MM.1S (cell line): ENCODE measurements at regions not wholly inside any gene's neighbourhood (a gene's known extent, or its start where the extent isn't known, plus 50 kb on each side); places are given as distances from the start of the nearest gene placed in this dataset.

ENCODE experiments used
- DNase-seq: peaks from one replicate; pipeline ENCODE4 v3.0.0-alpha.2; 2015
- H2AFZ ChIP-seq: fragments of 300-600 bp; sonication (generic); 2 replicates; pipeline ENCODE4 v1.6.0; 2016; ENCODE audit warnings: antibody characterized with exemption, low read length
- H3F3A ChIP-seq: fragments of 300-600 bp; sonication (generic); 2 replicates; pipeline ENCODE4 v1.6.1; 2016; ENCODE audit warnings: mild to moderate bottlenecking, antibody characterized with exemption, low read length, moderate library complexity, mixed read lengths; ENCODE audit not compliant: insufficient read depth
- H3K27ac ChIP-seq: fragments of 300-600 bp; sonication (generic); 2 replicates; pipeline ENCODE4 v1.5.1; 2016; ENCODE audit warnings: mild to moderate bottlenecking, low read length
- H3K27me3 ChIP-seq: fragments of 300-600 bp; sonication (generic); replicated peaks from 2 replicates; pipeline ENCODE4 v1.6.0; 2016; ENCODE audit warnings: low read length; ENCODE audit not compliant: insufficient read depth
- H3K36me3 ChIP-seq: fragments of 300-600 bp; sonication (generic); replicated peaks from 2 replicates; pipeline ENCODE4 v1.6.1; 2016; ENCODE audit warnings: mild to moderate bottlenecking, low read length, mixed read lengths; ENCODE audit not compliant: insufficient read depth
- H3K4me1 ChIP-seq: fragments of 300-600 bp; sonication (generic); 2 replicates; pipeline ENCODE4 v1.6.1; 2016; ENCODE audit warnings: low read length, mixed read lengths
- H3K4me2 ChIP-seq: fragments of 300-600 bp; sonication (generic); 2 replicates; pipeline ENCODE4 v1.6.0; 2016; ENCODE audit warnings: low read depth, low read length
- H3K4me3 ChIP-seq: fragments of 300-600 bp; sonication (generic); 2 replicates; pipeline ENCODE4 v1.5.1; 2016; ENCODE audit warnings: low read length, mixed read lengths
- H3K79me2 ChIP-seq: fragments of 300-600 bp; sonication (generic); 2 replicates; pipeline ENCODE4 v1.6.1; 2016; ENCODE audit warnings: mixed run types, low read length, mixed read lengths
- H3K9ac ChIP-seq: fragments of 300-600 bp; sonication (generic); 2 replicates; pipeline ENCODE4 v1.6.1; 2016; ENCODE audit warnings: low read length, mixed read lengths
- H3K9me2 ChIP-seq: fragments of 300-600 bp; sonication (generic); replicated peaks from 2 replicates; pipeline ENCODE4 v1.6.1; 2016; ENCODE audit warnings: mild to moderate bottlenecking, low read length, mixed read lengths; ENCODE audit not compliant: insufficient read depth
- H3K9me3 ChIP-seq: fragments of 300-600 bp; sonication (generic); replicated peaks from 2 replicates; pipeline ENCODE4 v1.6.1; 2016; ENCODE audit warnings: mild to moderate bottlenecking, low read length, mixed read lengths; ENCODE audit not compliant: insufficient read depth
- H4K20me1 ChIP-seq: fragments of 300-600 bp; sonication (generic); 2 replicates; pipeline ENCODE4 v1.6.1; 2016; ENCODE audit warnings: mild to moderate bottlenecking, low read length, moderate library complexity, mixed read lengths; ENCODE audit not compliant: insufficient read depth
- CTCF ChIP-seq: fragments of 300-600 bp; sonication (generic); IDR thresholded peaks from 2 replicates; pipeline ENCODE4 v1.5.1; 2016; ENCODE audit warnings: antibody characterized with exemption, low read length, mixed read lengths
- EZH2 ChIP-seq: fragments of 300-600 bp; sonication (generic); optimal IDR thresholded peaks from 2 replicates; pipeline ENCODE3; 2017; ENCODE audit warnings: low read depth, mild to moderate bottlenecking, antibody characterized with exemption, low read length, mixed read lengths
- EZH2phosphoT487 ChIP-seq: fragments of 300-600 bp; sonication (generic); IDR thresholded peaks from 2 replicates; pipeline ENCODE4 v1.6.1; 2018; ENCODE audit warnings: antibody characterized with exemption, low read length

GRCh38 chr4:26069218-26069617, 155.2 kb downstream of the SMIM20 start:
- no peaks in the 10 kb centered on the region for H3F3A ChIP-seq
- no peaks in the 10 kb centered on the region for H3K4me1 ChIP-seq
- TF ChIP-seq EZH2phosphoT487 (no peak), EZH2 (no peak), CTCF (no peak; the same call in 1 of the 2 replicates)
- H4K20me1 ChIP-seq, result no peaks in the 10 kb centered on the region
- no peak overlapping the region for H3K4me2 ChIP-seq
- no peak overlapping the region for H2AFZ ChIP-seq
- H3K4me3 ChIP-seq, result no peak overlapping the region
- no peaks in the 10 kb centered on the region for H3K36me3 ChIP-seq
- no peaks in the 10 kb centered on the region for H3K79me2 ChIP-seq
- no peaks in the 10 kb centered on the region for H3K27me3 ChIP-seq
- H3K9ac ChIP-seq, result no peak overlapping the region
- H3K9me3 ChIP-seq, result no peaks in the 10 kb centered on the region
- no peaks in the 10 kb centered on the region for H3K9me2 ChIP-seq
- no peak overlapping the region for H3K27ac ChIP-seq
- DNase-seq, result no peak

GRCh38 chr4:26071688-26072087, 157.7 kb downstream of the SMIM20 start:
- Histone ChIP-seq H2AFZ (no peak overlapping the region), H3F3A (no peaks in the 10 kb centered on the region), H3K9ac (no peak overlapping the region), H3K27ac (no peak overlapping the region), H3K79me2 (no peaks in the 10 kb centered on the region), H3K9me3 (no peaks in the 10 kb centered on the region), H3K4me3 (no peak overlapping the region), H3K27me3 (no peaks in the 10 kb centered on the region), H3K9me2 (no peaks in the 10 kb centered on the region), H3K36me3 (no peaks in the 10 kb centered on the region), H3K4me2 (no peak overlapping the region), H3K4me1 (no peaks in the 10 kb centered on the region), H4K20me1 (no peaks in the 10 kb centered on the region)
- no peak for DNase-seq
- TF ChIP-seq EZH2phosphoT487 (no peak), EZH2 (no peak), CTCF (no peak)

GRCh38 chr4:26073886-26074560, 160.0 kb downstream of the SMIM20 start:
- H2AFZ ChIP-seq, result no peak overlapping the region
- no peak overlapping the region for H3K4me3 ChIP-seq
- no peaks in the 10 kb centered on the region for H3K9me2 ChIP-seq
- H3K79me2 ChIP-seq, result no peaks in the 10 kb centered on the region
- no peak overlapping the region for H3K4me2 ChIP-seq
- no peaks in the 10 kb centered on the region for H3F3A ChIP-seq
- H3K36me3 ChIP-seq, result no peaks in the 10 kb centered on the region
- no peaks in the 10 kb centered on the region for H4K20me1 ChIP-seq
- DNase-seq, result no peak
- H3K27ac ChIP-seq, result no peak overlapping the region
- H3K9ac ChIP-seq, result no peak overlapping the region
- TF ChIP-seq EZH2phosphoT487, result no peak
- TF ChIP-seq CTCF, result no peak
- no peak for TF ChIP-seq EZH2
- no peaks in the 10 kb centered on the region for H3K27me3 ChIP-seq
- H3K4me1 ChIP-seq, result no peaks in the 10 kb centered on the region
- H3K9me3 ChIP-seq, result no peaks in the 10 kb centered on the region
